B cell (primary cell): ENCODE measurements at regions not wholly inside any gene's neighbourhood (a gene's known extent, or its start where the extent isn't known, plus 50 kb on each side); places are given as distances from the start of the nearest gene placed in this dataset. TPM values are rescaled to one million over a fixed set of nuclear protein-coding genes. Genes with fewer than 3 reads are reported as not detected.

ENCODE experiments used
- ATAC-seq: fragments of 200-7000 bp; cut with Tn5 transposase; one replicate; pipeline ENCODE4 v1.10.0; 2021; ENCODE audit warnings: low read depth, mild to moderate bottlenecking, moderate number of reproducible peaks, moderate library complexity
- CTCF ChIA-PET: fragments of 350-600 bp; sonication (Branson Sonifier 250); formaldehyde crosslinking; loops from one replicate; lab custom pipeline; 2021; ENCODE audit warnings: antibody characterized with exemption, inconsistent platforms; lab: Charles Lee
- POLR2A ChIA-PET: fragments of 350-600 bp; sonication (Branson Sonifier 250); formaldehyde crosslinking; loops from one replicate; lab custom pipeline; 2021; ENCODE audit warnings: antibody characterized with exemption; lab: Charles Lee
- DNase-seq: peaks from one replicate; pipeline ENCODE4 v3.0.0; 2013
- H2AFZ ChIP-seq: 2 replicates; pipeline ENCODE4 v1.6.1; 2012; ENCODE audit warnings: mild to moderate bottlenecking, low read depth, low read length; ENCODE audit not compliant: insufficient read depth, poor library complexity, severe bottlenecking
- H3K27ac ChIP-seq, 2 donors: 1 replicate in 1 of 2; 2 replicates in 1 of 2; pipeline ENCODE4 v1.5.1; 2012 to 2013; ENCODE audit warnings: low read length in 2 of 2, mild to moderate bottlenecking in 2 of 2, moderate library complexity in 1 of 2
- H3K27me3 ChIP-seq, 4 experiments: fragments of 200-600 bp in 1 of 4; sonication (generic) in 1 of 4; replicated peaks in 1 of 4; 1 replicate in 2 of 4; 2 replicates in 2 of 4; pipeline versions ENCODE4 v1.6.1 to v1.7.0; 2013 to 2016; ENCODE audit warnings: low read length in 3 of 4, mild to moderate bottlenecking in 2 of 4, mixed read lengths in 1 of 4, moderate library complexity in 1 of 4; ENCODE audit not compliant: insufficient read depth in 4 of 4, control insufficient read depth in 3 of 4; ENCODE audit errors: control extremely low read depth in 1 of 4
- H3K36me3 ChIP-seq, 2 experiments: replicated peaks in 1 of 2; 1 replicate in 1 of 2; 2 replicates in 1 of 2; pipeline versions ENCODE4 v1.6.1 to v1.7.1; 2013; ENCODE audit warnings: low read length in 1 of 2; ENCODE audit not compliant: insufficient read depth in 2 of 2, control insufficient read depth in 1 of 2; ENCODE audit errors: control extremely low read depth in 1 of 2, extremely low read depth in 1 of 2
- H3K4me1 ChIP-seq, 2 donors: fragments of 200-600 bp in 1 of 2; sonication (generic) in 1 of 2; 1 replicate in 1 of 2; 2 replicates in 1 of 2; pipeline versions ENCODE4 v1.5.1 to v1.6.1; 2013 to 2017; ENCODE audit warnings: low read length in 2 of 2; ENCODE audit not compliant: control insufficient read depth in 2 of 2, insufficient read depth in 2 of 2
- H3K4me2 ChIP-seq: replicated peaks from 2 replicates; pipeline ENCODE3; 2012; ENCODE audit warnings: mild to moderate bottlenecking, low read depth, low read length; ENCODE audit not compliant: poor library complexity, severe bottlenecking
- H3K4me3 ChIP-seq, 5 experiments: fragments of 200-600 bp in 1 of 5; sonication (generic) in 1 of 5; 1 replicate in 3 of 5; 2 replicates in 2 of 5; pipeline versions ENCODE4 v1.5.1 to v1.7.0; 2011 to 2016; ENCODE audit warnings: low read length in 4 of 5, mild to moderate bottlenecking in 4 of 5, low read depth in 2 of 5, control low read depth in 1 of 5, moderate library complexity in 1 of 5; ENCODE audit not compliant: insufficient read depth in 1 of 5; ENCODE audit errors: control extremely low read depth in 1 of 5, extremely low read depth in 1 of 5
- H3K79me2 ChIP-seq: fragments of 200-600 bp; sonication (generic); one replicate; pipeline ENCODE4 v1.6.0; 2016; ENCODE audit warnings: low read length; ENCODE audit not compliant: control insufficient read depth, insufficient read depth
- H3K9ac ChIP-seq: fragments of 200-600 bp; sonication (generic); 2 replicates; pipeline ENCODE4 v1.6.1; 2017; ENCODE audit warnings: mild to moderate bottlenecking, low read length, moderate library complexity
- H3K9me3 ChIP-seq, 3 donors: one replicate each; pipeline versions ENCODE4 v1.6.1 to v1.7.1; 2013; ENCODE audit warnings: low read length in 2 of 3; ENCODE audit not compliant: control insufficient read depth in 2 of 3, insufficient read depth in 1 of 3; ENCODE audit errors: control extremely low read depth in 1 of 3
- H4K20me1 ChIP-seq: 2 replicates; pipeline ENCODE4 v1.6.0; 2012; ENCODE audit warnings: mild to moderate bottlenecking, low read length; ENCODE audit not compliant: insufficient read depth, control insufficient read depth, poor library complexity, severe bottlenecking
- H3K27ac Mint-ChIP-seq: one replicate; pipeline ENCODE4 v1.8.0; 2021; ENCODE audit warnings: mixed read lengths
- H3K27me3 Mint-ChIP-seq: one replicate; pipeline ENCODE4 v1.8.0; 2021; ENCODE audit warnings: mixed read lengths
- H3K4me1 Mint-ChIP-seq: one replicate; pipeline ENCODE4 v1.8.0; 2021; ENCODE audit warnings: mixed read lengths
- H3K4me3 Mint-ChIP-seq: one replicate; pipeline ENCODE4 v1.8.0; 2021; ENCODE audit warnings: mixed read lengths
- H3K9me3 Mint-ChIP-seq: one replicate; pipeline ENCODE4 v1.8.0; 2022; ENCODE audit warnings: mixed read lengths; ENCODE audit not compliant: insufficient read depth
- CTCF ChIP-seq: fragments of 200-600 bp; IDR thresholded peaks from one replicate; pipeline ENCODE4 v1.8.0; 2022; ENCODE audit warnings: antibody characterized with exemption, mild to moderate bottlenecking
- EZH2 ChIP-seq: IDR thresholded peaks from 2 replicates; pipeline ENCODE4 v1.6.1; 2012; ENCODE audit warnings: borderline replicate concordance, low read depth, mild to moderate bottlenecking, moderate library complexity, low read length; ENCODE audit not compliant: insufficient read depth, poor library complexity, severe bottlenecking
- WGBS: methylation state at CpG from one replicate; pipeline ENCODE4 v1.1.5; 2013; ENCODE audit warnings: missing lambda C conversion rate; ENCODE audit not compliant: insufficient coverage; 5-methylcytosine and 5-hydroxymethylcytosine counted together
- intact Hi-C: fragments of 100-400 bp; cut with micrococcal nuclease; formaldehyde crosslinking; loops from one replicate; pipeline ENCODE4 v1.10.0; 2022
- small RNA-seq: library from RNA; depleted of rRNA; stranded (forward); fragments of <200 nt; gene quantifications from one replicate; pipeline ENCODE3, GENCODE V24; 2012; ENCODE audit warnings: low replicate concordance, low read depth; ENCODE audit not compliant: insufficient read length

DNA sequence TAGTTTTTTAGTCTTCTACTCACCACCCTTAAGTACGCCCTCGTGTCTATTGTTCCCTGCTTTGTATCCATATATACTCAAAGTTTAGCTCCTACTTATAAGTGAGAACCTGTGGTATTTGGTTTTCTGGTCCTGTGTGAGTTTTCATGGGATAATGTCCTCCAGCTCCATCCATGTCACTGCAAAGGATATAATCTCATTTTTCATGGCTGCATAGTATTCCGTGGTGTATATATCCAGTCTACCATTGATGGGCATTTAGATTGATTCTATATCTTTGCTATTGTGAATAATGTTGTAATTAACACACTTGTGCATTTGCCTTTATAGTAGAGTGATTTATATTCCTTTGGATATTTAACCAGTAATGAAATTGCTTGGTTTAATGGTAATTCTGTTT, 579.9 kb downstream of the CDH18 start:
- no CpG with 5 or more reads among the region's 3 CpGs for WGBS
- Histone ChIP-seq H2AFZ (no peak overlapping the region), H3K79me2 (no peaks in the 10 kb centered on the region), H3K27ac (no peak overlapping the region), H3K36me3 (no peaks in the 10 kb centered on the region), H3K9me3 (peaks cover 0 to 6% (median 0%) of the 10 kb centered on the region in 3 donors), H3K4me2 (no peak overlapping the region), H3K9ac (no peak overlapping the region), H3K4me1 (no peaks in the 10 kb centered on the region), H3K27me3 (no peaks in the 10 kb centered on the region), H4K20me1 (no peaks in the 10 kb centered on the region), H3K4me3 (no peak overlapping the region)
- ATAC-seq (no peak), DNase-seq (no peak)
- ChIA-PET CTCF (no interaction called here), POLR2A (no interaction called here)
- no peaks in the 10 kb centered on the region for H3K4me1 Mint-ChIP-seq
- H3K4me3 Mint-ChIP-seq, result no peak overlapping the region
- H3K9me3 Mint-ChIP-seq, result peaks cover 6% of the 10 kb centered on the region
- intact Hi-C loops, result no loop called here
- no peak for TF ChIP-seq CTCF
- TF ChIP-seq EZH2, result no peak
- H3K27ac Mint-ChIP-seq, result no peak overlapping the region
- H3K27me3 Mint-ChIP-seq, result no peaks in the 10 kb centered on the region

DNA sequence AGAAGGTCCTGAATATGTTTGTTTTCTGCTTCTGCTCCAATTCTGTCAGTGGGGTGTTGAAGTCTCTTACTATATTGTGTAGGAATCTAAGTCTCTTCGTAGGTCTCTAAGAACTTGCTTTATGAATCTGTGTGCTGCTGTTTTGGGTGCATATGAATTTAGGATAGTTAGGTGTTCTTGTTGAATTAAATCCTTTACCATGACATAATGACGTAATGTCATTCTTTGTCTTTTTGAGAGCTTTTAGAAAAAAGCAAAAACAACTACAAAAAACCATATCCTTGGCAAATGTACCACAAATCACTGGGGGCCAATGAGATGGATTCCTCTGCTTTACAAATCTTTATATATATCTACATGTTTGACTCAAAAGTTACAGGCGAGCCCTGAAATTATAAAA, 576.1 kb downstream of the CDH18 start:
- ChIA-PET CTCF (no interaction called here), POLR2A (no interaction called here)
- H4K20me1 ChIP-seq, result no peaks in the 10 kb centered on the region
- H3K4me3 ChIP-seq, result no peak overlapping the region
- no peak for ATAC-seq
- no peaks in the 10 kb centered on the region for H3K4me1 Mint-ChIP-seq
- no peak overlapping the region for H3K4me2 ChIP-seq
- no peaks in the 10 kb centered on the region for H3K9me3 ChIP-seq
- H3K79me2 ChIP-seq, result no peaks in the 10 kb centered on the region
- no peaks in the 10 kb centered on the region for H3K27me3 ChIP-seq
- no peaks in the 10 kb centered on the region for H3K27me3 Mint-ChIP-seq
- H3K9ac ChIP-seq, result no peak overlapping the region
- no peak for DNase-seq
- no peak overlapping the region for H3K4me3 Mint-ChIP-seq
- no peak overlapping the region for H3K27ac ChIP-seq
- intact Hi-C loops, result no loop called here
- WGBS, result 33% methylated on average over 1 of the region's 3 CpGs
- H3K27ac Mint-ChIP-seq, result no peak overlapping the region
- H3K9me3 Mint-ChIP-seq, result peaks cover 5% of the 10 kb centered on the region
- no peaks in the 10 kb centered on the region for H3K4me1 ChIP-seq
- H3K36me3 ChIP-seq, result no peaks in the 10 kb centered on the region
- TF ChIP-seq EZH2 (no peak), CTCF (no peak)
- H2AFZ ChIP-seq, result no peak overlapping the region

Small RNA genes in the stretch of these regions (small RNA-seq; reads per million reads assigned to genes)
- gene AC025768.1 (not detected), gene RF00017 (not detected), gene RF00136 (not detected), gene RN7SL58P (not detected)
